ENCODE measurements at regions not wholly inside any gene's neighbourhood (a gene's known extent, or its start where the extent isn't known, plus 50 kb on each side); places are given as distances from the start of the nearest gene placed in this dataset.

DNA sequence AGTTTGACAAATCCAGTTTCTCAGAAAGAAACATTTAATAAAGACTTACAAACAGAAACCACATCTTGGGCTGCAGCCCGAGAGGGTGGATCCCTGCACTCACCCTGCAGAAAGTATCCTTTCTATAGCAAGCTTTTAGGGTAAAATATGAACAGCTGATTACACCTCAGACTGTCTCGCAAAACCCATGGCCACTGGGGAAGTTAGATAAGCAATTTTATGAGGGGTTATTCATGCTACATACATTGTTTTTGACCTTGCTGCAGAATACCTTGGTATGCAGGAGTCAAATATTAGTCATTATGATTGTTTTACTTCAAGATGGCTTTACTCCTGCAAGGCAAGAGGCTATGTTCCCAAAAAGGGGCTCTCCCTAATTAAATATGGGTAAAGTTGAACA lies 126.9 kb downstream of the OR2B2 start:
- DNase-seq, result no peak
- H3K9me3 Mint-ChIP-seq, result no peaks in the 10 kb centered on the region
- H3K4me1 Mint-ChIP-seq, result peaks cover 9% of the 10 kb centered on the region
- H3K4me3 Mint-ChIP-seq, result no peak overlapping the region
- H3K36me3 ChIP-seq (ENCODE audit: control insufficient read depth, insufficient read depth, low read length), result no peaks in the 10 kb centered on the region
- H3K36me3 Mint-ChIP-seq (ENCODE audit: low read depth), result no peaks in the 10 kb centered on the region
- no peak overlapping the region for H3K4me3 ChIP-seq (ENCODE audit: low read length)
- no peak overlapping the region for H3K9ac ChIP-seq (ENCODE audit: extremely low read depth, low read length, poor library complexity, severe bottlenecking)
- TF ChIP-seq, protein P1, sequence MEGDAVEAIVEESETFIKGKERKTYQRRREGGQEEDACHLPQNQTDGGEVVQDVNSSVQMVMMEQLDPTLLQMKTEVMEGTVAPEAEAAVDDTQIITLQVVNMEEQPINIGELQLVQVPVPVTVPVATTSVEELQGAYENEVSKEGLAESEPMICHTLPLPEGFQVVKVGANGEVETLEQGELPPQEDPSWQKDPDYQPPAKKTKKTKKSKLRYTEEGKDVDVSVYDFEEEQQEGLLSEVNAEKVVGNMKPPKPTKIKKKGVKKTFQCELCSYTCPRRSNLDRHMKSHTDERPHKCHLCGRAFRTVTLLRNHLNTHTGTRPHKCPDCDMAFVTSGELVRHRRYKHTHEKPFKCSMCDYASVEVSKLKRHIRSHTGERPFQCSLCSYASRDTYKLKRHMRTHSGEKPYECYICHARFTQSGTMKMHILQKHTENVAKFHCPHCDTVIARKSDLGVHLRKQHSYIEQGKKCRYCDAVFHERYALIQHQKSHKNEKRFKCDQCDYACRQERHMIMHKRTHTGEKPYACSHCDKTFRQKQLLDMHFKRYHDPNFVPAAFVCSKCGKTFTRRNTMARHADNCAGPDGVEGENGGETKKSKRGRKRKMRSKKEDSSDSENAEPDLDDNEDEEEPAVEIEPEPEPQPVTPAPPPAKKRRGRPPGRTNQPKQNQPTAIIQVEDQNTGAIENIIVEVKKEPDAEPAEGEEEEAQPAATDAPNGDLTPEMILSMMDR (conservative IDR thresholded peaks at IDR 0.05), result no peak
- no peaks in the 10 kb centered on the region for H3K9me3 ChIP-seq (ENCODE audit: control insufficient read depth, low read length)
- no peak overlapping the region for H3K27ac ChIP-seq (ENCODE audit: low read depth, low read length)
- WGBS, 2 experiments (ENCODE audit: insufficient coverage in 1 of 2, insufficient read length in 1 of 2), result 98 to 100% methylated on average over 1 to 2 of the region's 2 CpGs
- H3K27me3 Mint-ChIP-seq (ENCODE audit: insufficient read depth), result peaks cover 27% of the 10 kb centered on the region
- no peaks in the 10 kb centered on the region for H3K4me1 ChIP-seq (ENCODE audit: control insufficient read depth, insufficient read depth, low read length)
- no peaks in the 10 kb centered on the region for H3K27me3 ChIP-seq (ENCODE audit: control insufficient read depth, insufficient read depth, low read length, poor library complexity, severe bottlenecking)
- no peak overlapping the region for H3K27ac Mint-ChIP-seq

DNA sequence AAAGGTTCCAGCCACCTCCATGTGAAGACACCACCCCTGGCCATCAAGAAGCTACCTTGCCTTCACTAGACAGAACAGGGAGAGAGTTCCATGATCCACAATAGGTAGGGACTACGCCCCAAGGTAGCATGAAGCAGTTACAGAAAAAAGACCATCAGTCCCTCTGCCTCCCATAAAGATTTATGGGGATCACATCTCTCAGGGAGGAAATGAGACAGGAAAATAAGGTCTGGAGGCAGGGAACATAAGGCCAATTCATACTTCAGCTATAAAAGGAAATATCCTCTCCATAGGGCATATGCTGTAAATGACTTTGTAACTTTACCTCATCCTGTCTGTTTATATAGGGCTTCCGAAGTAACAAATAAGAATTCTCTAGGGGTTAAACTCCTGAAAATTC lies 129.4 kb downstream of the OR2B2 start:
- WGBS, 2 experiments (ENCODE audit: insufficient coverage in 1 of 2, insufficient read length in 1 of 2), result 98 to 100% methylated on average over 1 to 2 of the region's 2 CpGs
- DNase-seq, result no peak
- Mint-ChIP-seq H3K4me1 (peaks cover 10% of the 10 kb centered on the region), H3K36me3 (ENCODE audit: low read depth) (no peaks in the 10 kb centered on the region), H3K27me3 (ENCODE audit: insufficient read depth) (peaks cover 27% of the 10 kb centered on the region), H3K4me3 (no peak overlapping the region), H3K27ac (no peak overlapping the region), H3K9me3 (no peaks in the 10 kb centered on the region)
- Histone ChIP-seq H3K9me3 (ENCODE audit: control insufficient read depth, low read length) (no peaks in the 10 kb centered on the region), H3K36me3 (ENCODE audit: control insufficient read depth, insufficient read depth, low read length) (no peaks in the 10 kb centered on the region), H3K4me1 (ENCODE audit: control insufficient read depth, insufficient read depth, low read length) (no peaks in the 10 kb centered on the region), H3K4me3 (ENCODE audit: low read length) (no peak overlapping the region), H3K9ac (ENCODE audit: extremely low read depth, low read length, poor library complexity, severe bottlenecking) (no peak overlapping the region), H3K27me3 (ENCODE audit: control insufficient read depth, insufficient read depth, low read length, poor library complexity, severe bottlenecking) (no peaks in the 10 kb centered on the region), H3K27ac (ENCODE audit: low read depth, low read length) (no peak overlapping the region)
- TF ChIP-seq, protein P1 (conservative IDR thresholded peaks at IDR 0.05), result no peak

DNA sequence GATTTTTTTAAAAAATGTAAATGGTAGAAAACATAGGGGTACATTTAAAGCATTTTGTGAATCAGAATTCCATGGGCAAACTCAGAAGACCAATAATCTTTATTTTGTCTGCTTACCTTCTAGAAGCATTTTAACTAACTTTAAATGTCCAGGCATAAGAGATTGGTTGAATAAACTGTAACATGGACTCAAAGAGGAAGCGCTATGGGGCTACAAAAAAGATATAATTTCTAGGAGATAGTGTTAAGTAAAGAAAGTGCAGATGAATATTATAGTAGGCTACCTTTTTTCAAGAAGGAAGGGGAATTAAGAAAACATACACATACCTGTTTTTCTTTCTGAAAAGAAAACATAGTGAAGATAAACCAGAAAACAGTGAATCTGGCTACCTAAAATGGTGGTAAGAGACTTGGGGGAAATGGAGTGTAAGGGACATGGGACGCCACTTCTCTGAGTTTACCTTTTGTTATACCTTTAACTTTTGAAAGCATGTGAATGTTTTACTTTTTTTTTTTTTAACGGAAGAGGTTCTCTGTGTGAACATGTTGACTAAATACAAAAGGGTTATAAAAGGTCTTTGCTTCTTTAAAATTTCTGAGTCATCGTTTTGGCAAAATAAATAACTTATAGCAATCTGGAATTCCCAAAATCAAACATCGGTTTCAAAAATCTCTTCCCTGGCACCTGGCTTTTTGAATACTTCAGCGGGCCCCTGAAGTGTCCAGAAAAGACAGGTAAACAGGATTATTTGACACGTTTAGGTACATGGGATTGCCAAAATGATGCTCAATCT lies 133.4 kb downstream of the OR2B2 start:
- Mint-ChIP-seq H3K4me3 (no peak overlapping the region), H3K36me3 (ENCODE audit: low read depth) (peaks cover 6% of the 10 kb centered on the region), H3K9me3 (peaks cover 25% of the 10 kb centered on the region), H3K27me3 (ENCODE audit: insufficient read depth) (peaks cover 26% of the 10 kb centered on the region), H3K4me1 (peaks cover 5% of the 10 kb centered on the region), H3K27ac (no peak overlapping the region)
- H3K9ac ChIP-seq (ENCODE audit: extremely low read depth, low read length, poor library complexity, severe bottlenecking), result no peak overlapping the region
- H3K27me3 ChIP-seq (ENCODE audit: control insufficient read depth, insufficient read depth, low read length, poor library complexity, severe bottlenecking), result no peaks in the 10 kb centered on the region
- H3K36me3 ChIP-seq (ENCODE audit: control insufficient read depth, insufficient read depth, low read length), result no peaks in the 10 kb centered on the region
- H3K4me3 ChIP-seq (ENCODE audit: low read length), result no peak overlapping the region
- no peak for DNase-seq
- TF ChIP-seq, protein P1 (conservative IDR thresholded peaks at IDR 0.05), result no peak
- H3K4me1 ChIP-seq (ENCODE audit: control insufficient read depth, insufficient read depth, low read length), result no peaks in the 10 kb centered on the region
- 87 to 94% methylated on average over 3 to 7 of the region's 7 CpGs for WGBS, 2 experiments (ENCODE audit: insufficient coverage in 1 of 2, insufficient read length in 1 of 2)
- peaks cover 20% of the 10 kb centered on the region for H3K9me3 ChIP-seq (ENCODE audit: control insufficient read depth, low read length)
- no peak overlapping the region for H3K27ac ChIP-seq (ENCODE audit: low read depth, low read length)

Data from endodermal cell (in vitro differentiated cells).